ENCODE measurements at regions not wholly inside any gene's neighbourhood (a gene's known extent, or its start where the extent isn't known, plus 50 kb on each side); places are given as distances from the start of the nearest gene placed in this dataset.

- TF ChIP-seq, protein P1, sequence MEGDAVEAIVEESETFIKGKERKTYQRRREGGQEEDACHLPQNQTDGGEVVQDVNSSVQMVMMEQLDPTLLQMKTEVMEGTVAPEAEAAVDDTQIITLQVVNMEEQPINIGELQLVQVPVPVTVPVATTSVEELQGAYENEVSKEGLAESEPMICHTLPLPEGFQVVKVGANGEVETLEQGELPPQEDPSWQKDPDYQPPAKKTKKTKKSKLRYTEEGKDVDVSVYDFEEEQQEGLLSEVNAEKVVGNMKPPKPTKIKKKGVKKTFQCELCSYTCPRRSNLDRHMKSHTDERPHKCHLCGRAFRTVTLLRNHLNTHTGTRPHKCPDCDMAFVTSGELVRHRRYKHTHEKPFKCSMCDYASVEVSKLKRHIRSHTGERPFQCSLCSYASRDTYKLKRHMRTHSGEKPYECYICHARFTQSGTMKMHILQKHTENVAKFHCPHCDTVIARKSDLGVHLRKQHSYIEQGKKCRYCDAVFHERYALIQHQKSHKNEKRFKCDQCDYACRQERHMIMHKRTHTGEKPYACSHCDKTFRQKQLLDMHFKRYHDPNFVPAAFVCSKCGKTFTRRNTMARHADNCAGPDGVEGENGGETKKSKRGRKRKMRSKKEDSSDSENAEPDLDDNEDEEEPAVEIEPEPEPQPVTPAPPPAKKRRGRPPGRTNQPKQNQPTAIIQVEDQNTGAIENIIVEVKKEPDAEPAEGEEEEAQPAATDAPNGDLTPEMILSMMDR (conservative IDR thresholded peaks at IDR 0.05; ENCODE audit: low read depth, low read length), result no peak
- TF ChIP-seq EZH2 (IDR thresholded peaks at IDR 0.05; ENCODE audit: borderline replicate concordance, low read depth, low read length, poor library complexity, severe bottlenecking), result no peak
Observed at GRCh38 chr2:187618813-187619212, 64.6 kb upstream of the TFPI start.

Data from A673 (cell line).